Smooth muscle cell (in vitro differentiated cells): ENCODE measurements at regions not wholly inside any gene's neighbourhood (a gene's known extent, or its start where the extent isn't known, plus 50 kb on each side); places are given as distances from the start of the nearest gene placed in this dataset.

Source experiments
- DNase-seq: peaks from one replicate; lab custom pipeline; 2025; ENCODE audit not compliant: unreplicated experiment; lab: John Stamatoyannopoulos, UW
- H2AFZ ChIP-seq: fragments of 200-600 bp; sonication (generic); 2 replicates; pipeline ENCODE4 v1.6.0; 2016; ENCODE audit warnings: antibody characterized with exemption, low read depth, mild to moderate bottlenecking
- H3F3A ChIP-seq: fragments of 200-600 bp; sonication (generic); 2 replicates; pipeline ENCODE4 v1.6.0; 2017; ENCODE audit warnings: antibody characterized with exemption, low read depth
- H3K27ac ChIP-seq: fragments of 200-600 bp; sonication (generic); 2 replicates; pipeline ENCODE4 v1.5.1; 2016; ENCODE audit warnings: low read depth, mild to moderate bottlenecking
- H3K27me3 ChIP-seq: fragments of 200-600 bp; sonication (generic); 2 replicates; pipeline ENCODE4 v1.6.1; 2016; ENCODE audit warnings: low read depth, mild to moderate bottlenecking
- H3K36me3 ChIP-seq: fragments of 200-600 bp; sonication (generic); 2 replicates; pipeline ENCODE4 v1.5.1; 2016; ENCODE audit warnings: low read depth
- H3K4me1 ChIP-seq: fragments of 200-600 bp; sonication (generic); 2 replicates; pipeline ENCODE4 v1.5.1; 2016; ENCODE audit warnings: low read depth
- H3K4me2 ChIP-seq: fragments of 200-600 bp; sonication (generic); 2 replicates; pipeline ENCODE4 v1.6.0; 2016; ENCODE audit warnings: mild to moderate bottlenecking
- H3K4me3 ChIP-seq: fragments of 200-600 bp; sonication (generic); 2 replicates; pipeline ENCODE4 v1.5.1; 2016; ENCODE audit warnings: mild to moderate bottlenecking
- H3K79me2 ChIP-seq: fragments of 200-600 bp; sonication (generic); 2 replicates; pipeline ENCODE4 v1.6.0; 2016; ENCODE audit warnings: low read depth, mild to moderate bottlenecking
- H3K9ac ChIP-seq: fragments of 200-600 bp; sonication (generic); 2 replicates; pipeline ENCODE4 v1.6.0; 2016; ENCODE audit warnings: low read depth
- H3K9me3 ChIP-seq: fragments of 200-600 bp; sonication (generic); replicated peaks from 2 replicates; pipeline ENCODE4 v1.5.1; 2016; ENCODE audit warnings: low read depth
- H4K20me1 ChIP-seq: fragments of 200-600 bp; sonication (generic); 2 replicates; pipeline ENCODE4 v1.6.0; 2016; ENCODE audit warnings: low read depth
- WGBS: methylation state at CpG from one replicate; pipeline ENCODE4 v1.1.7; 2016; ENCODE audit warnings: low lambda C conversion rate; 5-methylcytosine and 5-hydroxymethylcytosine counted together
- TF ChIP-seq, protein P1 (sequence below): fragments of 200-600 bp; sonication (generic); IDR thresholded peaks from 2 replicates; pipeline ENCODE4 v1.5.1; 2017; ENCODE audit warnings: borderline replicate concordance, mild to moderate bottlenecking, antibody characterized with exemption; ENCODE audit not compliant: insufficient read depth, poor library complexity, severe bottlenecking

DNA sequence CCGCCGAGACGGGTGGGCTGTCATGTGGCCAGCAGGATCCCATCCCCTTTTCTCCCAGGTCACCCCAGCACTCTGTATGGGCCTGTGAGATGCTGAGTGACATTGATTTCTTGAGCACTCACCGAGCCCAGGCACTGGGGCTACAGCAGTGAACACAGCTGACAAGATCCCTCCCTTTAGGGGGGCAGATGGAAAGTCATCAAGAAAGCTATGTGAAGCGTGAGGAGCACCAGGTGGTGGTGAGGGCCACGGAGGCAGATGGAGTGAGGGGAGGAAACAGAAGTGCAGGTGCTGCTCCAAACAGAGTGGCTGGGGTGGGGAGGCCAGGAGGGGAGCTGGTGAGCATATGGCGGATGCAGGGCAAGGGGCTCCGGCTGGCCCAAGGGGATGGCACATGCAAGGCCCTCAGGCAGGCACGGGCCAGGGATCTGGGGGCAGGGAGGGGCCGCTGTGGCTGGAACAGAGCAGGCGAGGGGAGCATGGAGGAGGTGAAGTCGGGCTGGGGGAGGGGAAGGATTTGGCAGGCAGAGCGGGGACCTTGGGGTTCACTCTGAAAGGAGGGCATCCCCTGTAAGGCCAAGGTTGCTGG is 184.0 kb downstream of the BMP7 start:
- H3K4me1 ChIP-seq = no peaks in the 10 kb centered on the region
- no peaks in the 10 kb centered on the region for H3K27me3 ChIP-seq
- TF ChIP-seq, protein P1, sequence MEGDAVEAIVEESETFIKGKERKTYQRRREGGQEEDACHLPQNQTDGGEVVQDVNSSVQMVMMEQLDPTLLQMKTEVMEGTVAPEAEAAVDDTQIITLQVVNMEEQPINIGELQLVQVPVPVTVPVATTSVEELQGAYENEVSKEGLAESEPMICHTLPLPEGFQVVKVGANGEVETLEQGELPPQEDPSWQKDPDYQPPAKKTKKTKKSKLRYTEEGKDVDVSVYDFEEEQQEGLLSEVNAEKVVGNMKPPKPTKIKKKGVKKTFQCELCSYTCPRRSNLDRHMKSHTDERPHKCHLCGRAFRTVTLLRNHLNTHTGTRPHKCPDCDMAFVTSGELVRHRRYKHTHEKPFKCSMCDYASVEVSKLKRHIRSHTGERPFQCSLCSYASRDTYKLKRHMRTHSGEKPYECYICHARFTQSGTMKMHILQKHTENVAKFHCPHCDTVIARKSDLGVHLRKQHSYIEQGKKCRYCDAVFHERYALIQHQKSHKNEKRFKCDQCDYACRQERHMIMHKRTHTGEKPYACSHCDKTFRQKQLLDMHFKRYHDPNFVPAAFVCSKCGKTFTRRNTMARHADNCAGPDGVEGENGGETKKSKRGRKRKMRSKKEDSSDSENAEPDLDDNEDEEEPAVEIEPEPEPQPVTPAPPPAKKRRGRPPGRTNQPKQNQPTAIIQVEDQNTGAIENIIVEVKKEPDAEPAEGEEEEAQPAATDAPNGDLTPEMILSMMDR = no peak
- H3K36me3 ChIP-seq = no peaks in the 10 kb centered on the region
- no peak overlapping the region for H3K9ac ChIP-seq
- no peaks in the 10 kb centered on the region for H3K9me3 ChIP-seq
- H3K79me2 ChIP-seq = no peaks in the 10 kb centered on the region
- H4K20me1 ChIP-seq = no peaks in the 10 kb centered on the region
- no peaks in the 10 kb centered on the region for H3F3A ChIP-seq
- H2AFZ ChIP-seq = no peak overlapping the region
- DNase-seq = no peak
- H3K4me2 ChIP-seq = no peak overlapping the region
- no peak overlapping the region for H3K27ac ChIP-seq
- WGBS = 89% methylated on average over 9 of the region's 13 CpGs
- H3K4me3 ChIP-seq = no peak overlapping the region

DNA sequence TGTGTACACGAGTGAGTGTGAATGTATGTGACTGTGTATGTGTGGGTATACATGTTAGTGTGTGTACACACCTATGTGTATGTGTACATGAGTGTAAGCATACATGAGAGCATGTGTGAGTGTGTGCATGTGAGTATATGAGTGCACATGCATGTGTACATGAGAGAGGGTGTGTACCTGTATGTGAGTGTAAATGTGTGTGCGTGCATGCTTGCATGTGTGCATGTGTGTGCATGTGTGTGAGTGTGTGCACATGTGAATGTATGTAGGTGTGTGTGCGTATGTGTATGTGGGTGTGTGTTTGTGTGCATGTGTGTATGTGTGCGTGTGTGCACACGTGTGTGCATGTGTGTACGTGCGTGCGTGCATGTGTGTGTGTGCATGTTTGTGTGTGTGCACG is 183.4 kb downstream of the BMP7 start:
- DNase-seq = no peak
- no peaks in the 10 kb centered on the region for H4K20me1 ChIP-seq
- H3F3A ChIP-seq = no peaks in the 10 kb centered on the region
- no peaks in the 10 kb centered on the region for H3K27me3 ChIP-seq
- no peaks in the 10 kb centered on the region for H3K79me2 ChIP-seq
- no peaks in the 10 kb centered on the region for H3K4me1 ChIP-seq
- 97% methylated on average over 5 of the region's 9 CpGs for WGBS
- H3K9me3 ChIP-seq = no peaks in the 10 kb centered on the region
- TF ChIP-seq, protein P1 = no peak
- no peak overlapping the region for H3K9ac ChIP-seq
- H3K4me2 ChIP-seq = no peak overlapping the region
- no peaks in the 10 kb centered on the region for H3K36me3 ChIP-seq
- no peak overlapping the region for H3K4me3 ChIP-seq
- H3K27ac ChIP-seq = no peak overlapping the region
- H2AFZ ChIP-seq = no peak overlapping the region

- no peak overlapping the region for H3K4me3 ChIP-seq
- 92% methylated on average over 8 of the region's 8 CpGs for WGBS
Measured at GRCh38 chr20:57086066-57086465, 180.4 kb downstream of the BMP7 start.

More at GRCh38 chr20:57086066-57086465, 180.4 kb downstream of the BMP7 start:
- H3K36me3 ChIP-seq = no peaks in the 10 kb centered on the region
- TF ChIP-seq, protein P1 = no peak
- DNase-seq = no peak
- no peak overlapping the region for H3K9ac ChIP-seq
- H3K4me2 ChIP-seq = no peak overlapping the region
- no peaks in the 10 kb centered on the region for H4K20me1 ChIP-seq
- H3K27ac ChIP-seq = no peak overlapping the region
- no peak overlapping the region for H2AFZ ChIP-seq
- no peaks in the 10 kb centered on the region for H3F3A ChIP-seq
- no peaks in the 10 kb centered on the region for H3K9me3 ChIP-seq
- H3K4me1 ChIP-seq = no peaks in the 10 kb centered on the region
- H3K27me3 ChIP-seq = no peaks in the 10 kb centered on the region
- H3K79me2 ChIP-seq = no peaks in the 10 kb centered on the region
